DMS 273 (cell line): ENCODE measurements at regions not wholly inside any gene's neighbourhood (a gene's known extent, or its start where the extent isn't known, plus 50 kb on each side); places are given as distances from the start of the nearest gene placed in this dataset.

Experiments
- DNase-seq: peaks from one replicate; lab custom pipeline; 2025; ENCODE audit not compliant: unreplicated experiment; lab: John Stamatoyannopoulos, UW

DNA sequence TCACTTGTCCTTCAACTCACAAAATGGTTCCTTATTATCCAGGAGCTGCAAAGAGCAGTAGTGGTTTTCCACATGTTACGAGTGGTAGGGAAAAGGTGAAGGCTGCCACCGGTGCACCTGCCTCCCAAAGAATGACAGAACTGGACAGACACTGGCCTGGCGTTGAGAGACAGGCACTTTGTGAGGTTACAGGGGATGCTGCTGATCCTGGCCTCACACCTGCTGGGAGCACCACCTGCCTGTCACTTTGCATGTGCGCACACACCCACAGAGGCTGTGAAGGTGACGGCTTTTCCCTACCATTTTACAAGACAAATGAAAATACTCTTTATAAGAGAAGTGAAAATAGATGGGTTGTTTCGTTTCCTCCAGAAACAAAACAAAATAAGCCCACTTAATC is 175.3 kb upstream of the B3GAT1 start:
- DNase-seq = no peak

DNA sequence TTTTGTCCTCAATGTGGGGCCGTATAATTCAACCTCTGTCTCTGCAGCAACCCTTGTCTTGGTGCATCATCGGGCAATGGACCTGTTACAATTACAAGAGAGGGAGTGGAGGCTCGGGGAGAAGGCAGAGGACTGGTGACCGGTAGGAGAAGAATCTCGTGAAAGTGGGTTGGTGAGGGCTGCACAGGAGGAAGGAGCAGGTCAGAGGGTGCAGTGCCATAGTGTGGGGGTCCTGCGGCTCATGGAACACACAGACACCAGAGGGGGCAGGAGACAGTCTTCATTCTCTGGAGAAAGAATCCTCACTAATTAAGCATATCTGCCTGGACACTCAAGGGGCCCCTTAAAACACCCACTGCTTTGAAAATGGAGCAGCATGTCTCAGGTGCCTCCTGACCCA is 174.7 kb upstream of the B3GAT1 start:
- no peak for DNase-seq

DNA sequence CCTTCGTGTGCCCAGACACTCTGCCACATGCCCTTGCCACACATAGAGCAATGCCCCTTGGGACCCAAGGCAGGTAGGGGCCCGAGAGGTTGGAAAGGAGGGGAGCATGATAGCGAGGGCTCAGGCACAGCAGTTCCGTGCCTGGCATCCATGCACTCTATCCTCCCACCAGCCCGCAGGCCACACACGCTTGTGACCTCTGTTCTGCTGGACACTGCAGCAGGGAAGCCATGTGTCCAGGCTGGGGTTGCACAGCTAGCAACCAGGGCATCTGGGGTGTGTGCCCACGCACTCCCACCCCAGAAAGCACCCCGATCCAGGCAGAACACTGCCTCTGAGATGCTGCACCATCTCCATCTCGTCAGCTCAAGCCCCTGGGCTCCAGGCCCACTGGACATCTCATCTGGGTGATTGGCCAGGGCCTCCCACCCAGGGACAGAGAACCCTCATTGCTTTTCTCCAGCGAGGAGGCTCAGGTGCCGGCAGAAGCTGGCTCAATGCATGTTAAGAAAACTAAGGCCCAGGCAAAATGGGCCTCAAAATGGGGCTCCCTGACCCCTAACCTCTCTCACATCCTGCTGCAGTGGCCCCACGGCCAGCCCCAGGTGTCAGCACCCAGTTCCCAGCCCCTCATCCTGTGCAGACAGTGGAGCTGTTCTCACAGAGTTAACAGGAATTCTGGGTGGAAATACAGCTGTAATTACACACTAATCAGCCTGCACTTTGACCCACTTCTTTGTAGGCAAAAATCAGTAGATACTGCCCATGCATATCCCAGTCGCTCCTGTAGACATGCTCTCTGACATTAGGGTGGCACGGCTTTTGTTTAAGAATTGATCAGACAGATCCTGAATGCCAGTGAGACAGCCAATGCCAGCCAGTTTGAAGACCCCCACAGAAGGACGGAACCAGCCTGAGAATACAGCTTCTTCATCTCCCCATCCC is 173.9 kb upstream of the B3GAT1 start:
- DNase-seq = no peak

DNA sequence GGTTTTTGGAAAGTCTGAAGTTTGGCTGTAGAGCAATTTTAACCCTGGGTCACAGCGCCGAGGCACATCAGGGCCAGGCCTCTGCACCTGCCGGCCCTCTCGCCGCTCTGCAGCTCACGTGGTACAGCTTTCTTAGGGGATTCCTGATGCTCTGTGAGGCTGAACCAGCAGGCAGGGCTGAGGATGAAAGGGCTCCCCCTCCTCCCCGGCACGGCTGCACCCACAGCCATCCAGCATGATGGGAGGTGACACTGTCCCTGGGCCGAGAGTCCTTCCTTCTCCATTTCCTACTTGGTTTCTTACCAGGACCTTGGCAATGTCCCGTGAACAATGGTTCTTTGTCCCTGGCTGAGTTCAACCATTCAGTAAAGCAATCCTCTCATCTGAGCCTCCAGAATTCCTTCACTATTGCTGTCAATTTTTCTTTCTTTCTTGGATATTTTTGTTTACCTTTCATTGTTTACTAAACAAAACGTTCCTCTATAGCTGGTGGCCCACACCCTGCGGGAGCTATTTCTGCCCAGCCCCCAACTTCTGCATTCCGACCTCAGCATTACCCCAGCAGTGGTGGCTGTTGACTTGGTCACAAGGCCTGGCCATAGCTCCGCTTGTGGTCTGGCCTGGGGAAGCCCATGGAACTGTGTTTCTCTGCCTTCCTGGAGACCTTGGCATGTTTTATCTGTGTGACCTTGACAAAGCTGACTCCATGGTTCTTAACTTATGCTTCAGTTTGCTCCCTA is 172.8 kb upstream of the B3GAT1 start:
- no peak for DNase-seq

DNA sequence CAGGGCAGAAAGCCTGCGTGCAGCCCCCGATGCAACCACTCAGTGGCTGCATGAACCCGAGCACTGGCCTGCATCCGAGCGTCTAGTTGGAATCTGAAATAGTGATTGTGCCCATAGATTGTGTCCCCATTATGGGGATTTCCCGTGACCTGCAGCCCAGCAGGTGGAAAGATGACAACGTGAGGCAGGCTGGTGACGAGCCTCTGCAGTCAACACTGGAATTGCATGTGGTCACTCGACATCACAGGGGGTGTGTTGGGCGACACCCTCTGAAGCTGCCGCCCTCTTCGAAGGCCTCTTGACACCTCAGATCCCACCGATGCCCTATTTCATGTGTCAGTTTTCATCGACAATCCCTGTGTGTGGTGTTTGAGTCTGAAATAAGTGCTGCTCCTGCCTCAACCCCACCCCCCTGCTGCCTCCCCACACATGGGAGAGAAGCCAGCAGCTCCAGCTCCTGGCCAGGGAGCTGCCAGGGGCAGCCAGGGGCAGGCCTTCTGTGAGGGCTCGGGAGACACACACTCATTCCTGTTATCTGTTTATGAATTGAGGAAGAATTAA is 172.0 kb upstream of the B3GAT1 start:
- DNase-seq = no peak

DNA sequence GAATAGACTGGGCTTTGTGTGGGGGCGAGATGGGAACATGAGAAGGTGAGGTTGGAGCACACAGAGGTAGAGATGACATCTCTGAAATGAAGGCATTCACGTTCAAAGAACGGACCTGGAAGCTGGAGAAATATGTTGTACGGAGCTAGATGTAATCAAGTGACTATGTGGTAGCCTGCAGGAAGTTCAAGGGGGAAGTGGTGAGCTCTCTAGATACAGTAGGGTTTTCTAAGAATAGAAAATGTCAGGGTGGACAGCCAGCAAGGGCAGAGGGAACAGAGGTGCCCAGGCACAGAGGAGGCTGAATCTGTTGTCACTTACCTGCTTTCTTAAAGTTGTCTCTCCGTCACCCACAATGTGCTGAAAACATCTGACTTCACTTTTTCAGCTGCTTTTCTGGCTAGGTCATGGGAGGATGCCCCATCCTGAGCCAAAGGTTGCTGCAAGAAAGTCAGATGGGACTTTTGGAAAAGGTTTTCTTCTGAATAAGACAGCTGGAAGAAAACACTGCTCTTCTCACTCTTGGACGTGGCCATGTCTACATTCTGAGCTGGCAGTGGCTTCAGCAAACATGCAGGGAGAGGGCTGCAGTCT is 171.5 kb upstream of the B3GAT1 start:
- DNase-seq = no peak

DNA sequence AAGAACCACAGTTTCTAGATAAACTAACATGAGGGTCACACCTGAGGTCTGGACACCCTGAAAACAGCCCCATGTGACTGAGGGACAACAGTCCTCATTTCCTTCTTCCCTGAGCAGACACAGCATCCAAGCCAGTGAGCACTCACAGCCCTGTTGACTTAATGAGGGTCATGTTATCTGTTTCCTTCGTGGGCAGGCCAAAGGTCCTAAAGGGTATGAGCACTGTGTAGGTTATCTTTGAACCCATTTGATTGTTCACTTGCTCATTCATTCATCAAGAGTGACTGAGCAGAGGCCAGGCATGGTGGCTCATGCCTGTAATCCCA is 170.7 kb upstream of the B3GAT1 start:
- no peak for DNase-seq

DNA sequence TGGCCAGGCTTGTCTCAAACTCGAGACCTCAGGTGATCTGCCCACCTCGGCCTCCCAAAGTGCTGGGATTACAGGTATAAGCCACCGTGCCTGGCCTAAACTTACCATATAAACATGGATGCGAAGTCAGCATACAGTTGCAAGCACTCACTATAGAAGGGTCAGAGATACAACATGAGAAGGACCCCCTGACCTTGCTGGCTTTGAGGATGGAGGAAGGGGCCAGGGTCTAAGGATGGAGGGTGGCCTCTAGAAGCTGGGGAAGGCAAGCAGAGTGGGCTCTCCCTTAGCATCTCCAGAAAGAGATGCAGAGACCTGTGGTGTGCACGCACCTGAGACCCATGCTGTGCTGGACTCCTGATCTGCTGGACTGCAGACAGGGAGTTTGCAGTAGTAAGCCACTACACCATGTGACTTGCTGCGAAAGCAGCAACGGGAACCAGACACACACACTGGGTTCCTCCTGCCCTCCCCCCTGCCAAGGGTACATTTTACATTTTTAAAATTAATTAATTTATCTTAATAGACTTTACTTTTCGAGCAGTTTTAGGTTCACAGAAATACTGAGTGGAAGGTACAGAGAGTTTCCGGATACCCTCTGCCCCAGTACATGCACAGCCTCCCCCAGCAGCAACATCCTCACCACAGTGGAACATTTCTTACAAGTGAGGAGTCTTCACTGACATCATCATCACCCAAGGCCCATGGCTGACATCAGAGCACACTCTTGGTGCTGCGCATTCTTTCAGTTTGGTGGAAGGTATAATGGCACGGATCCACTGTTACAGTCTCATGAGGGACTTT is 170.1 kb upstream of the B3GAT1 start:
- DNase-seq = no peak

DNA sequence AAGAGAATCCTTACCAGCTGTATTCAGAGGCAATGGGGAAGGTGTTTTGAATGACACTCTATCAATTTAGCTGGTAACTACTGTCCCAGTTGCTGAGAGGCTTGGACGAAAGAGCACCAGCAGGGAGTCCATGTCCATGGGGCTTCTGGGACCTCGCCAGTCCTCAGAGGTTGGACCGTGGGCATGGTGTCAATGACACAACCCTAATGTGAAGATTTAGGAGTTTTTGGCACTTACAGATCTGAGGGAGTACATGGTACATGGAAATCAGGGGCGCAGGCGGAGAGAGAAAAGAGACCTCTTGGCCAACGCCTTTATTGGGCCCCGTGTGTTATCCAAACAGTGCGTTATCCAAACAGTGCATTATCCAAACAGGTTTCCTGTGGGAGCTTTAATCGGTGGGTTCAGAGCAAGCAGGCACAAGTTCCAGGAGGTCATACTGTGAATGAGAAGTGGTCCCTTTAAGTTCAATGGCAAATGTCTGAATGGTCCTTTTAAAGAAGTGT is 169.1 kb upstream of the B3GAT1 start:
- no peak for DNase-seq

DNA sequence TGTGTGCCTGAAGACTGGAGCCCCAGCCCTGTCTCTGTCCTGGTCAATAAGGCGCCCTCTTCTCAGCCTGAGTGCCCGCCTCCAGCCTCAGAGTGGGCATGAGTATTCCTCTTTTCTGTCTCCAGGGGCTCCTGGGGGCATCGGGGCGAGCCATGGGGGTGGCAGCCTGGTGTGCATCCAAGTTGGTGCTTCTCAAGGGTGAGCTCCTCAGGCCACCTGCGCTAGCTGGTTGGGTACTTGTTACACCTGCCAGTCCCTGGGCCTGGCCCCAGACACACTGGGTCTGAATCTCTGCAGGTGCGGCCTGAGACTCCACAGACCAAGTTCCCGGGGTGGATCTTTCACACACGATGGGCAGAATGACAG is 168.6 kb upstream of the B3GAT1 start:
- no peak for DNase-seq

DNA sequence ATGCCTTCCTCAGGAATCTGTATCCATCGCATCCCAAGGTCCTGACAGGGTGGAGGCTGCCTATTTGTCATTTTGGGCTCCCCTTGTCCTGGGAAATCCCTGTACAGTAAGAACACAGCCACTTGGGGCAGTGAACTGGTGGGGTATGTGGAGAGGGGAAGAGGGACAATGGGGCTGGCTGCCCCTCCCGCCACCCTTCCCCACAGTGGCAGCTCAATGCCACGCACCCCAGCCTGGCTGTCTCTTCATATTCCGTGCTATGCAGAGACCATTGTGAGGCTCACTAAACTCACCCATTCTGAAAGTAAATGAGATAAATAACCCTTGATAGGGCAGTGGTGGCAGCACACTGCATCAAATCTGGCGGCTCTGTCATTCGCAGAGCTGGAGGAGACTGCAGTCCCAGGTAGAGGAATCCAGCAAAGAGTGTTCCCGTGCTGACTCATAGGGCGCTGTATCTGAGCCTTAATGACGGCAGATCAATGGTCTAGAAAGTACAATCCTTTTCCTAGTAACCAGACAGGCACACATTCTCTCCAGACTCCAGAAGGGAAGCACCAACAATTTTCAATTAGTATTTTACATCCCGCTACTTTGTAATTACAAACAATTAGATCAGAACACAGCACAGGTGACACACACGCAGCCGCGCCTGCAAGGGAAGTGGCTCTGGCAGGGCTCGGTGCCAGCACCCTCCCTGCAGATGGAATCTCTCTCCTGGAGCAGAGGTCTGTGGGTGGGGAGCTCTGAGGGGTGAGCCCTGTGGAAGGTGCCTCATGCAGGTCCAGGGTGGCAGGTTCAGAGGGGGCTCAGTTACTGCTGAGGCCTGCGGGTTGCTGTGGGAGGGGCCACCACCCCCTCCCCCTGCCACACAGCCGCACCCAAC is 167.9 kb upstream of the B3GAT1 start:
- no peak for DNase-seq

DNA sequence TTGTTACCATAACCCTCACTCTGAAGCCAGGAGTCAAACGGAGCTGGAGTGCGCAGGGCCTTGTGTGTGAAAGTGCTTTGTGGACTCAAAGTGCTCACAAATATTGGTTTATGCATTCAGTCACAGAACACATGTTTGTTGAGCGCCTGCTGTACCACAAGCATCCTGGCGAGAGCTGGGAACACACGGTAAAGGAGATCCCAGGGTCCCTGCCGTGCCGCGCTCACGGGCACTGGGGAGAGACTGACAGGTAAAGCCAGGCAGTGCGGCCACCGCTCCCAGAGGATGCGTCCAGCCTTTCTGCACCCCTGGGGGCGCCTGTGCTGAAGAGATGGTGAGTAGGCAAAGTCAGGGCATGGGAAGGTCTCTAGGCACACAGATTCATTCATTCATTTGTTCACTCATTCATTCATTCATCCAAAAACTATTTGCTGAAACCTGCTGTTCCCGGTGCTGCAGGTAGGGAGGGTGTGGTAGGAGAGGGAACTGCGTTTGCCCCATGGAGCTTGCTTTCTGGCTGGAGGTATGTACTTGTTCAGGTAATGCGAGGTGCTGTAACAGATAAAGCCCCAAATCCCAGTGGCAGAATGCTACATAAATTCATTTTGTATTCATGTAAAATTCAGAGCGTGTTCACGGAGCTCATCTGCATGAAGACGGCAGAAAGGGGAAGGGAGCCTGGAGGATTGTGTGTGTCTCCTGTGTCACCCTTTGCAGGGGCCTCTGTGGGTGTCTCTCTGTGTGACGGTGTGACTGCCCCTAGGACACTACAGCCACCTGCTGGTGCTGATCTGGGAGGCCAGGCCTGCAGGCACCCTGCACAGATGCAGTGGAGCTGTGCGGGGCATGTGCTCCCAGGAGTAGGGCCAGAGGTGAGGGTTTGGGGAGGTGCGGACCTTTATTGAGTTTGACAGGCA is 167.0 kb upstream of the B3GAT1 start:
- peak; percentile 20 for DNase-seq

DNA sequence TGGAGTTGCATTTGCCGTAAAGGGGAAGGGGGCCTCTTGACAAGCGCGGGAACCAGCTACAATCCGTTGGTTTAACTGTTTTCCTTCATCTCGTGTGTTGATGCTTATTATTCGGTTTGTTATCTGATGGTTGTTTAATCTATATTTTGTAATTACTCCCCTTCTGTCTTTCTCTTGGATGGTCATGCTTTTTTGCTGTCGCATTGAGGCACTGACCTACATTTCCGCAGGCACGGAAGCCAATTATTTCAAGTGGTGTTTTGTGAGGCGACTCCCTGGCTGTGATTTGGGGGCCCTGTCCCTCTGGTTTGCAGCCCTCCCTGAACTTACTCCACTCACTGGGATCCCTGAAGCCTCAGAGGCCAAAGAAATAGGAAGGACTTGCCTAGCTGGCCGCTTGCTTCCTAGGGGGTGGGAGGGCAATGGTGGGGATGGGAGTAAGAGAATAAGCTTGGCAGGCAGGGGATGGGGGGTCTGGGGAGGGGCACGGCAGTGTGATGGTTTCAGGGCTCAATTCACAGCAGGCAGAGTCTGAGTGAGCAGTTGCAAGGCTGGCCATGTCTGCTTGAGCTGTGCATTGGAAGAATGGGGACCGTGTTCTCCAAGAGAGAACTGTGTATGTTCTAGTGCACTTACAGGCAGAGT is 165.8 kb upstream of the B3GAT1 start:
- DNase-seq = no peak

DNA sequence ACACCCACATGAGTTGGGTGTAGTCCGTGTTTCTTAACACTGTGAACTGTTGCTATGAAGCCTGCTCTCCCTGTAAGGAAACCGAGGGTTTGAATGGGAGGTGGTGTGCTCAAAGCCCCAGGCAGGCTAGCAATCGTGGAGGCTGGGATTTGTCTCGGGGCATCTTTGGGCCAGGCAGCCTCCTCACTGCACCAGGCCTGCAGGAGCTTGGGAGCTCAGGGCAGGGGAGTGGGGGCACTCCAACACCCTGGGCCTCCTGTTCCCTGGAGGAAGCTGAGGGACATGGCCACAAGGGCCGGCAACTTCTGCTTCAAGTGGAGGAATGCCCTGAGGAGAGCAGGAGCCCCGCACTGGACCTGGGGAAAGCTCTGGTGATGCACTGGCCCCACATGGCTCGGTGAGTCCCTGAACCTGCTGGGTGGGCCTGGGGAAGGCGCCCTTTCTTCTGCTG is 164.7 kb upstream of the B3GAT1 start:
- DNase-seq = no peak

DNA sequence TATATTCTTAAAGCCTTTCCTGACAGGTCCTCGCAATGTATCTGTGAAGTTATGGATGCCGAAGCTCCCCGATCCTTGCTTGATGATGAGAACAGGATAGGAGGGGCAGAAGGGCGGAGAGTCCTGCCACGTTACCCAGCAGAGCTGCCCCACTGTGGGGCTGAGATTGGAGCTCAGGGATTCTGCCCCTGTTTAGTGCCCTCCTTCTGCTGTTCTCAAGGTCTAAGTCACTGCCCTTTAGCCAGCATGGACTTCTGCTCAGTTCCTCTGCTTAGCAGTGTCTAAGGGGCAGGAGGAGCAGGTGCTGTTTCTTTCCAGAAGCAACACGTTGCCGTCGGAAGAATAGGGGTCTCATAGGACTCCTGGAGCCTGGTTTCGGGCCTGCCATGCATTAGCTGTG is 164.2 kb upstream of the B3GAT1 start:
- DNase-seq = no peak

DNA sequence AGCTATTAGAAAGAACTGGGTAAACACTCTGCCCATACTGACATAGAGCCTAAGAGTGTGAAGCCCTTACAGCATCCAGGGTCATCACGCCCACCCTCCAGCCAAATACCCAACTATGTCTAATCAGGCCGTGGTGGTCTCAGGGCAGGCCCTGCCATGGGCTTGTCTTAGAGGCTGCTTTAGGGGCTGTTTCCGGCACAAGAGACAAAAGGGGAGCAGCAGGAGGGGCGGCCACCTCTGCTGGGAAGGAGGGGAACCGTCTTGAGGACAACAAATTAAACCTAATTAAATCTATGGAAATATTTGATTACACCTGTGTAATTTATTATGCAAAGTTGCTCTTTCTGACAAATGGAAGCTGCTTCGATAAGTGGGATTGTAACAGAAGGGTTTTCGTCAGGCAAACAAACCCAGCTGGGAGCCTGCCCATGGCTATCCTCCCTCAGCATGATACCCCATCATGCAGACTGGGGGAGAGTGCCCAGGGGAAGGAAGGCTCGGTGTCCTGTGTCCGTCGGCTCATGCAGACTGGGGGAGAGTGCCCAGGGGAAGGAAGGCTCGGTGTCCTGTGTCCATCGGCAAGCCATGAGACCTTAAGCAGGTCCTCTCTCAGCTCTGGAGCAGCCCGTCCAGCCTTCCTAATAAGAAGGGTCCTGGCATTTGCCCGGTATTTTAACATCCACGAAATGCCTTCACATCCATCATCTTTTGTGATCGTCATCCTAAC is 163.6 kb upstream of the B3GAT1 start:
- no peak for DNase-seq

DNA sequence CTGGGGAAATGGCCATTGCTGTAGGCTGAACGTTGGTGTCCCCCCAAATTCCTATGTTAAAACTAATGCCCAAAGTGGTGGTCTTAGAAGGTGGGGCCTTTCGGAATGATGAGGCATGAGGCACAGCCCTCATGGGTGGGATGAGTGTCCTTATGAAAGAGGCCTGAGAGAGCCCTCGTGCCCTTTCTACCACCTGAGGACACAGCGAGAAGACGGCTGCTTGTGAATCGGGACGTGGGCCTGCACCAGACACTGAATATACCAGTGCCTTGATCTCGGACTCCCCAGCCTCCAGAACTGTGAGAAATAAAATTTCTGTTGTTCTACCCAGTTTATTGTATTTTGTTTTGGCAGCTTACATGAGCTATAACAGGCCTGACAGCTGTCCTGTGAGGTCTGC is 162.9 kb upstream of the B3GAT1 start:
- DNase-seq = no peak

DNA sequence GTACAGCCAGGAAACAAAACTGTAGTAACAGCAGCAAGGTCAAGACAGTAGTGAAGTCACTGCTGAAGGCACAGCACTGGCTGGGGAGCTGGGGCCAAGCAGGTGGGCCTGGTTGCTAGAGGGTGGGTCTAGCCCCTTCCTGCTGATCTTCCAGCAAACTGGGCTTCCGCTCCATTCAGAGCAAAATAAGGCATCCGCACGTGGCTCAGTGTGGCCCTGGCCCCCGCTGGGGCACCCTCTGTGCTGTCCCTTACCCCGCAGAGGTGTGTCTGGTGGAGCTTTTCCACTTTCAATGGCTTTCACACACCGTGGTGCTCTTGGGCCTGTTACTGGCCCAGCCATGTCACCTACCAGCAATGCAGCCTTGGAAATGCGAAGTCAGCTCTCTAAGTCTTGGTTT is 162.4 kb upstream of the B3GAT1 start:
- no peak for DNase-seq
